Astrocyte (in vitro differentiated cells and primary cell): ENCODE measurements at regions not wholly inside any gene's neighbourhood (a gene's known extent, or its start where the extent isn't known, plus 50 kb on each side); places are given as distances from the start of the nearest gene placed in this dataset.
"Not testable (repeated sequence)": the region's sequence is repeated elsewhere in the genome, so short reads cannot be mapped to it uniquely, and the experiment has no call there.

ENCODE experiments used
- CTCF ChIP-seq: IDR thresholded peaks from 2 replicates; pipeline ENCODE4 v1.5.1; 2011; ENCODE audit warnings: low read depth, mild to moderate bottlenecking, inconsistent platforms, low read length, moderate library complexity; ENCODE audit not compliant: insufficient read depth
- EZH2 ChIP-seq: IDR thresholded peaks from 2 replicates; pipeline ENCODE4 v1.6.1; 2012; ENCODE audit warnings: mild to moderate bottlenecking, low read length, inconsistent platforms; ENCODE audit not compliant: insufficient read depth

- TF ChIP-seq CTCF, EZH2: not testable (repeated sequence)
These were observed 85.6 kb upstream of the BTN3A2 start for GRCh38 chr6:26279371-26279770.
